ENCODE measurements at regions not wholly inside any gene's neighbourhood (a gene's known extent, or its start where the extent isn't known, plus 50 kb on each side); places are given as distances from the start of the nearest gene placed in this dataset.

DNA sequence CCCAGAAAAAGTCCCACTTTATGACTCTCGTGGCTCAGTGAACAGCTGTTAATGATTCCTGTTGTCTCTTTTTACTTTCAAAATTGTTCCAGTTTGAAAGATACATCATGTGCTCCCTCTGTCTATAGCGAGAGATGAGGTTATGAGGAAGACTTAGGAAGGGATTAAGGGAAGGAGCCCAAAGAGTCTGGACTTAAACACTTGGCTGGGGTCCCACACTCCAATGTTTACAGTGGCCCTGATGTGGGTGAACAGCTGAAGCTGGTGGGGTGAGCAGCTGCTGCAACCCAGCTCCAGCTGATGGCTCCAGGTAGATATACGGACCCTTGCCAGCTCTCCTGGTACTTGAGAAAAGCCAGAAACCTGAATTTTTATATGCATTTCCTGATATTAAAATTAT, 84.5 kb upstream of the PLET1 start:
- H3K36me3 ChIP-seq (ENCODE audit: control insufficient read depth in 4 of 4, insufficient read depth in 3 of 4, low read depth in 1 of 4, low read length in 3 of 4): no peaks in the 10 kb centered on the region
- no peaks in the 10 kb centered on the region for H3K27me3 ChIP-seq (ENCODE audit: control insufficient read depth in 4 of 4, insufficient read depth in 4 of 4, low read length in 3 of 4)
- 90% methylated on average over 3 of the region's 3 CpGs for WGBS
- no peak for TF ChIP-seq NR2F2 (IDR thresholded peaks at IDR 0.05)
- TF ChIP-seq HNF4A (conservative IDR thresholded peaks at IDR 0.05): no peak
- TF ChIP-seq SP1 (IDR thresholded peaks at IDR 0.05): no peak
- no peak for TF ChIP-seq GABPA (IDR thresholded peaks at IDR 0.05 in 1 of 2, conservative IDR thresholded peaks at IDR 0.05 in 1 of 2)
- H3K4me3 ChIP-seq (ENCODE audit: low read depth in 1 of 3, low read length in 3 of 3): no peak overlapping the region
- H3K27ac ChIP-seq (ENCODE audit: low read depth in 1 of 2, low read length in 2 of 2): no peak overlapping the region
- no peaks in the 10 kb centered on the region for H3K4me1 ChIP-seq (ENCODE audit: control insufficient read depth in 4 of 4, insufficient read depth in 4 of 4, low read length in 3 of 4)
- no peaks in the 10 kb centered on the region for H3K9me3 ChIP-seq (ENCODE audit: control insufficient read depth in 4 of 4, low read length in 3 of 4)
- DNase-seq (ENCODE audit: low spot score): no peak
- H3K9ac ChIP-seq (ENCODE audit: low read depth in 1 of 2, low read length in 2 of 2): no peak overlapping the region

GRCh38 chr11:112345706-112346105, 85.0 kb upstream of the PLET1 start:
- Histone ChIP-seq H3K36me3 (ENCODE audit: control insufficient read depth in 4 of 4, insufficient read depth in 3 of 4, low read depth in 1 of 4, low read length in 3 of 4) (no peaks in the 10 kb centered on the region), H3K9me3 (ENCODE audit: control insufficient read depth in 4 of 4, low read length in 3 of 4) (no peaks in the 10 kb centered on the region), H3K4me1 (ENCODE audit: control insufficient read depth in 4 of 4, insufficient read depth in 4 of 4, low read length in 3 of 4) (no peaks in the 10 kb centered on the region), H3K9ac (ENCODE audit: low read depth in 1 of 2, low read length in 2 of 2) (no peak overlapping the region), H3K27ac (ENCODE audit: low read depth in 1 of 2, low read length in 2 of 2) (no peak overlapping the region), H3K4me3 (ENCODE audit: low read depth in 1 of 3, low read length in 3 of 3) (no peak overlapping the region), H3K27me3 (ENCODE audit: control insufficient read depth in 4 of 4, insufficient read depth in 4 of 4, low read length in 3 of 4) (no peaks in the 10 kb centered on the region)
- DNase-seq (ENCODE audit: low spot score): no peak
- TF ChIP-seq RXRA (IDR thresholded peaks at IDR 0.05): no peak
- TF ChIP-seq GABPA (IDR thresholded peaks at IDR 0.05 in 1 of 2, conservative IDR thresholded peaks at IDR 0.05 in 1 of 2): no peak
- no peak for TF ChIP-seq RAD21 (IDR thresholded peaks at IDR 0.05)
- TF ChIP-seq NR2F2 (IDR thresholded peaks at IDR 0.05): no peak
- no peak for TF ChIP-seq MAX (IDR thresholded peaks at IDR 0.05)
- TF ChIP-seq HNF4A (conservative IDR thresholded peaks at IDR 0.05): no peak
- TF ChIP-seq HNF4G (IDR thresholded peaks at IDR 0.05): no peak
- TF ChIP-seq ZBTB33 (IDR thresholded peaks at IDR 0.05): no peak
- TF ChIP-seq, protein P1, sequence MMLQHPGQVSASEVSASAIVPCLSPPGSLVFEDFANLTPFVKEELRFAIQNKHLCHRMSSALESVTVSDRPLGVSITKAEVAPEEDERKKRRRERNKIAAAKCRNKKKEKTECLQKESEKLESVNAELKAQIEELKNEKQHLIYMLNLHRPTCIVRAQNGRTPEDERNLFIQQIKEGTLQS (IDR thresholded peaks at IDR 0.05): no peak
- no peak for TF ChIP-seq REST (IDR thresholded peaks at IDR 0.05)
- no peak for TF ChIP-seq EGR1 (IDR thresholded peaks at IDR 0.05; ENCODE audit: low read depth in 2 of 2)
- TF ChIP-seq, protein P2, sequence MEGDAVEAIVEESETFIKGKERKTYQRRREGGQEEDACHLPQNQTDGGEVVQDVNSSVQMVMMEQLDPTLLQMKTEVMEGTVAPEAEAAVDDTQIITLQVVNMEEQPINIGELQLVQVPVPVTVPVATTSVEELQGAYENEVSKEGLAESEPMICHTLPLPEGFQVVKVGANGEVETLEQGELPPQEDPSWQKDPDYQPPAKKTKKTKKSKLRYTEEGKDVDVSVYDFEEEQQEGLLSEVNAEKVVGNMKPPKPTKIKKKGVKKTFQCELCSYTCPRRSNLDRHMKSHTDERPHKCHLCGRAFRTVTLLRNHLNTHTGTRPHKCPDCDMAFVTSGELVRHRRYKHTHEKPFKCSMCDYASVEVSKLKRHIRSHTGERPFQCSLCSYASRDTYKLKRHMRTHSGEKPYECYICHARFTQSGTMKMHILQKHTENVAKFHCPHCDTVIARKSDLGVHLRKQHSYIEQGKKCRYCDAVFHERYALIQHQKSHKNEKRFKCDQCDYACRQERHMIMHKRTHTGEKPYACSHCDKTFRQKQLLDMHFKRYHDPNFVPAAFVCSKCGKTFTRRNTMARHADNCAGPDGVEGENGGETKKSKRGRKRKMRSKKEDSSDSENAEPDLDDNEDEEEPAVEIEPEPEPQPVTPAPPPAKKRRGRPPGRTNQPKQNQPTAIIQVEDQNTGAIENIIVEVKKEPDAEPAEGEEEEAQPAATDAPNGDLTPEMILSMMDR (IDR thresholded peaks at IDR 0.05; ENCODE audit: low read depth, low read length, missing input control): no peak
- no peak for TF ChIP-seq TAF1 (conservative IDR thresholded peaks at IDR 0.05)
- TF ChIP-seq SP1 (IDR thresholded peaks at IDR 0.05): no peak
- TF ChIP-seq YY1 (IDR thresholded peaks at IDR 0.05): no peak
- TF ChIP-seq JUND (IDR thresholded peaks at IDR 0.05): no peak
- no peak for TF ChIP-seq FOXA1 (IDR thresholded peaks at IDR 0.05)
- no peak for TF ChIP-seq FOXA2 (IDR thresholded peaks at IDR 0.05)
- WGBS: 78% methylated on average over 4 of the region's 4 CpGs

Data from liver (tissue), 8 donors.